ENCODE measurements at regions not wholly inside any gene's neighbourhood (a gene's known extent, or its start where the extent isn't known, plus 50 kb on each side); places are given as distances from the start of the nearest gene placed in this dataset.
"Not testable (repeated sequence)": the region's sequence is repeated elsewhere in the genome, so short reads cannot be mapped to it uniquely, and the experiment has no call there.

DNA sequence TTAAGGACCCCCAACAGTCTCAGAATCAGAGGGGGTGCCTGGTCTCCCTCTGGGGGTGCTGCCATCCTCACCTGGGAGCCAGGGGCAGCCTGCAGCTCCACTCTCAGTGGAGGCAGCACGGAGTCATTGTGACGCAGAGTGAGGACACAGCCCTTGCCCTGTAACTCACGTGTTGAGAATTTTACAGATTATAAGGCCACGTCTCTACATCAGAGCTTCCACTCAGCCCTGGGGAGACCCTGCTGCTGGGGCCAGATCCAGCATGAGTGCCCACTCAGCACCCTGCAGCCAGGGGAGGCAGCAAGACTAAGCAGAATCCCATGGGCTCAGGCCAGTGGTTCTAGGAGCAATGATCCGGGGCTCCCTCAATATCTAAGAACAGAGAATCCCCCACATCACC lies 137.4 kb upstream of the AFDN start:
- TF ChIP-seq CTCF (IDR thresholded peaks at IDR 0.05; ENCODE audit: extremely low read depth, missing control alignments) = no peak
- no peak for DNase-seq (ENCODE audit: low spot score)

DNA sequence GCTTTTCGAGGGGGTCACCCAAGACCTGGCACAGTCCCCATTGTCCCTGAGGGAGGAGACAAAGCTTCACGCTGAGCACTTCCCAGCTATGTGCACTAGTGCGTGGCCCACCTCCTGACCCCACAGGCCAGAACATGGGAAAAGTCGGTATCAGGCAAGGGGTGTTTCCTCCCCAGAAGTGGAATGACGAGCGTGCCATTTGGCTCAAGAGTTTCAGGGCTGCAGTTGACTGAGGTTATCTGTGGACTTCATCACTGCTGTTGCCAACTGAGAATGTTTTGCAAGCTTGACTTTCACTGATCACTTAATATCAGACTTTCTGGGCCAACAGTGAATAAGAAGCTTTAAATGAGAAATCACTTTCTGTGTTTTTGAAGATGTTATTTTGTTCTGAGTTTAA lies 137.0 kb upstream of the AFDN start:
- TF ChIP-seq CTCF (IDR thresholded peaks at IDR 0.05; ENCODE audit: extremely low read depth, missing control alignments) = no peak
- no peak for DNase-seq (ENCODE audit: low spot score)

GRCh38 chr6:167690167-167690922 lies 136.4 kb upstream of the AFDN start:
- not testable (repeated sequence) for DNase-seq (ENCODE audit: low spot score)

DNA sequence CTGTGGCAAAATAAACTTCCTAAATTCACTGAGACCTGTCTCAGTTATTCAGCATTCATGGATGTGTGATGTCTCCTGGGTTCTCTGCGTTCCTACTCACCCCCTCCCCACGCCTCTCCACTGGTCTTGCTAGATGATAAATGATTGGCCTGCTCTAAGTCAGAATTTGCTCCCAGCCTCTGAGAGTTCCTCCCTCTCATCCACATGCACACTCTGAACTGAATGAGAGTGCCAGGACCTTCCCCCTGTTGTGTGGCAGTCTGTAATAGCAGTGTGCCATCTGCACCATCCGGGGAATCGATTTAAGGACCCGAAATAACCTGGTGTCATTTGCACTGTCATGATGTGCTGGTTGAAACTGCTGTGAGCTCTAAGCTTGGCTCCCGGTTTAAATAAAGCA lies 135.8 kb upstream of the AFDN start:
- DNase-seq (ENCODE audit: low spot score) = no peak
- no peak for TF ChIP-seq CTCF (IDR thresholded peaks at IDR 0.05; ENCODE audit: extremely low read depth, missing control alignments)

- DNase-seq (ENCODE audit: low spot score) = no peak
- TF ChIP-seq CTCF (IDR thresholded peaks at IDR 0.05; ENCODE audit: extremely low read depth, missing control alignments) = no peak
Measured at GRCh38 chr6:167691533-167692312, 135.0 kb upstream of the AFDN start.

DNA sequence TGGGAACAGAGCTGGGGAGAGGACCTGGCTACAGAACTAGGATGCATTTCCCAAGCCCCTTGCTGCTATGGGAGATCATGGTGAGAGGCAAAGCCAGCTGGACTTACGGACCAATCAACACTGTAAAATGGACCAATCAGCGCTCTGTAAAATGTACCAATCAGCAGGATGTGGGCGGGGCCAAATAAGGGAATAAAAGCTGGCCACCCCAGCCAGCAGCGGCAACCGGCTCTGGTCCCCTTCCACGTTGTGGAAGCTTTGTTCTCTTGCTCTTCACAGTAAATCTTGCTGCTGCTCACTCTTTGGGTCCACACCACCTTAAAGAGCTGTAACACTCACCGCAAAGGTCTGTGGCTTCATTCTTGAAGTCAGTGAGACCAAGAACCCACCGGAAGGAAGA lies 133.2 kb upstream of the AFDN start:
- not testable (repeated sequence) for DNase-seq (ENCODE audit: low spot score)

GRCh38 chr6:167695831-167696230 lies 130.9 kb upstream of the AFDN start:
- no peak for TF ChIP-seq CTCF (IDR thresholded peaks at IDR 0.05; ENCODE audit: extremely low read depth, missing control alignments)
- no peak for DNase-seq (ENCODE audit: low spot score)

DNA sequence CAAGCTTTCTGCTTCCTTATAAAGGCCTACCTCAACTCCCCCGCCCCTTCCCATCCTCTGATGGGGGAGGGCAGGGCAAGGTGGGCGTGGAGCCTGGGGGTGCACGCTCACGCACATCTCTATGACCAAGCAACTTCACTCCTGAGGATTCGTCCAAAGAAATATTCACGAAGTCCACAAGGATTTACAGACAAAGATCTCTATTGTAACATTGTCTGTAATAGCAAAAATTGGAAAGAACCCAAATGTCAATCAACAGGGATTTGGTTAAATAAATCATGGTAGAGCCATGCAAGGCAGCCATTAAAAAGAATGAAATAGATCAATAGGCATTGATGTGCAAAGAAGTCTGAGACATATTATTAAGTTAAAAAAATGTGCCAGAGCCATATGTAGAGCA lies 130.4 kb upstream of the AFDN start:
- DNase-seq (ENCODE audit: low spot score) = no peak
- no peak for TF ChIP-seq CTCF (IDR thresholded peaks at IDR 0.05; ENCODE audit: extremely low read depth, missing control alignments)

All from GM20000 (cell line).